GM23248 (cell line): ENCODE measurements at regions not wholly inside any gene's neighbourhood (a gene's known extent, or its start where the extent isn't known, plus 50 kb on each side); places are given as distances from the start of the nearest gene placed in this dataset.

ENCODE experiments used
- EZH2 ChIP-seq: fragments of 200-600 bp; sonication (generic); IDR thresholded peaks from 2 replicates; pipeline ENCODE4 v1.6.1; 2018; ENCODE audit warnings: antibody characterized with exemption, mild to moderate bottlenecking; ENCODE audit not compliant: insufficient read depth, poor library complexity, severe bottlenecking
- EZH2phosphoT487 ChIP-seq: fragments of 200-600 bp; sonication (generic); IDR thresholded peaks from 2 replicates; pipeline ENCODE4 v1.6.1; 2018; ENCODE audit warnings: antibody characterized with exemption, moderate library complexity, mild to moderate bottlenecking, low read depth; ENCODE audit not compliant: insufficient read depth

DNA sequence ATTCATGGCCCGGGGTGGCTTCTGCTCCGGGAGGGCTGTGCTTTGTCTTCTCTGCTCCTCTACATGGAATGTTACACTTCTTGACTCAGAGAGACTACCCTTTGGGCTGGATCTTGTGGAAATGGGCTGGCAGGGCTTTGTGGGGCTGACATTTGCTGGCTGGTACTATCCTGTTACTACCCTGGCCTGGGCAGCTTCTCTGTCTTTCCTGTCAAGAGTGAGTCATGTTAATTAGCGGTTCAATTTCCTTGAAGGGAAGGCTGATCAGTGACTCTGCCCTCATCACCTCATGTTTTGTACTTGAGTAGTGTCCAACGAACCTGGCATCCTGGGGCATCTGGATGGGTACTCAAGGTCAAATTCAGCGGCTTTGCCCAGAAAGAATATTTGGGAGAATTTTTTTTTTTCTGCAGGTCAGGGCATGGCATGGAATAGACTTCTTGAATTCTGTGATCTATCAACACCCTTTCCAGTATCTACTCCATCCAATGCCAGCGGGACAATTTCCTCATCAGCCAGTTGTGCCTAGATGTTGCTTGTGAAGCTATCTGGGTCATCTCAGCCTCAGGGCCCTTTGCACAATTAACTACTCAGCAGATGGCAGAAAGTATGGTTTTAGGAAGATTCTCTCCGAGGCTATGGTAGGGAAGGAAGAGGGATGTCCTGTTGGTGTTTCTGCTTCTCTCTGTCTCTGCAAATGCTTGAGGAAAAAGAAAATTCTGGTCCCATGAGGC, 140.5 kb upstream of the PLET1 start:
- TF ChIP-seq EZH2phosphoT487: no peak
- TF ChIP-seq EZH2: no peak
